ENCODE measurements at regions not wholly inside any gene's neighbourhood (a gene's known extent, or its start where the extent isn't known, plus 50 kb on each side); places are given as distances from the start of the nearest gene placed in this dataset.

DNA sequence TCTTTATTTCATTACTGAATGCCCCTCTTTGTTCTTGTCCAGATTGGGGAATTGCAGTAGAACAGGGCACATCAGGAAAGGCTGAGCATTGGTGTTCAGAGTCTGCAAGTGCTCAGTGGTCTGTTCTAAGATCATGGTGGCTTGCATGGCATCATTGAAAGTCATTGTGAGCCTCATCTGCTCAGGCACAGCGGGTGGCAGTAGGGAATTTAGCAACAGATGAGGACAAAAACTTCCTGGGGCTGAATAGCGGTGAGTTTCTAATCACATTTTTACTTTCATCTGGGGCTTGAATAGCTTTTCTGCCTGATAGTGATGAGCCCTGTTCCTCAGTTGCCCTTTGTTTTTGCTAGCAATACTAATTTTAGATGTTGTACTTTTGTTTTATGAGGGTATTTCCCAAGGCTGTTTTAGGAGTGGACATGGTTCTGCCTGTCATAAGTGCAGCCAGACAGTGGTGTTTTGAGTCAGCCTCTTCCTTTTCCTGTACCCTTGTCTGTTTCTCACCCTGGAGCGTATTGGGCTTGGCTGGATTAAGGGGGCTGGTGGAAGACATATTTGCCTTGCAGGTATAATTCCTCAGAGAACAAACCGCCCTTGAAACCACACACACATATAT is 127.2 kb upstream of the IL12A start:
- TF ChIP-seq POLR2AphosphoS5 (IDR thresholded peaks at IDR 0.05; ENCODE audit: low read depth, low read length) = no peak
- TF ChIP-seq POLR2A (IDR thresholded peaks at IDR 0.05; ENCODE audit: low read depth, low read length) = no peak
- TF ChIP-seq PAX5 (IDR thresholded peaks at IDR 0.05; ENCODE audit: insufficient read depth, low read length, severe bottlenecking) = no peak
- TF ChIP-seq TAF1 (IDR thresholded peaks at IDR 0.05; ENCODE audit: low read depth, low read length) = no peak
- TF ChIP-seq SPI1 (IDR thresholded peaks at IDR 0.05; ENCODE audit: low read depth, low read length) = 0 out of 2 replicates have a peak, but pooled peaks have one; percentile 22
